Stomach (tissue), 4 donors: ENCODE measurements at regions not wholly inside any gene's neighbourhood (a gene's known extent, or its start where the extent isn't known, plus 50 kb on each side); places are given as distances from the start of the nearest gene placed in this dataset.

Experiments
- CTCF ChIP-seq, 7 experiments: fragments of 450-650 bp in 4 of 7; fragments of 200-600 bp in 3 of 7; sonication (generic) in 3 of 7; IDR thresholded peaks; one replicate each; pipeline ENCODE4 v1.5.1; 2016 to 2019; ENCODE audit warnings: antibody characterized with exemption in 7 of 7, control low read depth in 2 of 7, mild to moderate bottlenecking in 1 of 7
- EP300 ChIP-seq: sonication (generic); formaldehyde crosslinking; IDR thresholded peaks from one replicate; pipeline ENCODE4 v1.6.1; 2017; ENCODE audit warnings: antibody characterized with exemption

DNA sequence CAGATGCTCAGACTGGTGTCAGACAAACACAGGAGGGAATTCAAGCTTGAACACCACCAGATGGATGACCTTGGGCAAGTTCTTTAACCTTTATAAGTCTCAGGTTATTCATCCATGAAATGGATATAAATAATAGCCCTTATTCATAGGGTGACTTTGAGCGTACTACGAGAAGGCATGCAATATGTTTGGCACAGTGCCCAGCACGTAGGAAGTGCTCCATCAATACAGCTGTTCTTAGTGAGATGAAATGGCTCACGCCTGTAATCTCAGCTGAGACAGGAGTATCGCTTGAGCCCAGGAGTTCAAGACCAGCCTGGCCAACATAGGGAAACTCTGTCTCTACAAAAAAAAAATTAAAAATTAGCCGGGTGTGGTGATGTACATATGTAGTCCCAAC, 84.8 kb upstream of the FICD start:
- TF ChIP-seq CTCF (IDR thresholded peaks at IDR 0.05) (no peak), EP300 (no peak)
